Epithelial cell of esophagus (primary cell): ENCODE measurements at regions not wholly inside any gene's neighbourhood (a gene's known extent, or its start where the extent isn't known, plus 50 kb on each side); places are given as distances from the start of the nearest gene placed in this dataset.

ENCODE experiments used
- DNase-seq: peaks from one replicate; pipeline ENCODE4 v3.0.0; 2010; ENCODE audit warnings: low read depth
- H3K4me3 ChIP-seq: 2 replicates; pipeline ENCODE4 v1.5.1; 2011; ENCODE audit warnings: mild to moderate bottlenecking, low read length, control low read depth
- TF ChIP-seq, protein P1 (sequence below): IDR thresholded peaks from 2 replicates; pipeline ENCODE4 v1.5.1; 2011; ENCODE audit warnings: low read depth, mild to moderate bottlenecking, low read length, control low read depth, inconsistent platforms; ENCODE audit not compliant: insufficient read depth; ENCODE audit errors: missing control alignments

DNA sequence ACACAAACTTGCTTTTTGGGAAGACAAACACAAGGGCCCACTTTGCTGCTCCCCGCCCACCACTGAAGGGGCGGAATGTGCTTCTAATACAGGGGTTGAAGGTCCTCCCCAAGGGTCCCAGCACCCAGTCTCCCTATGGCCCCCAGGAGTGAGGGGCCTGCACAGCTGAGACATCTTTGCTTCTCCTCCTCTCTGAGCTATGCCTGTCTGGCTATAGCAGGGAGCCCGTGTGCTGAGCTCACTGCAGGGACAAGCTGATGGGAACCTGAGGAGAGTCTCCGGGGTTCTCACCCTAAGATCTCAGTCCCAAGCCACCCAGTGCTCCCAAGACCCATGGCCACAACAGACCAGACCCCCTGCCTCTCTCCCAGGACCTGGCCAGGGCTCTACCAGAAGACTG, 61.1 kb upstream of the ACAN start:
- no peak overlapping the region for H3K4me3 ChIP-seq
- DNase-seq: no peak
- TF ChIP-seq, protein P1, sequence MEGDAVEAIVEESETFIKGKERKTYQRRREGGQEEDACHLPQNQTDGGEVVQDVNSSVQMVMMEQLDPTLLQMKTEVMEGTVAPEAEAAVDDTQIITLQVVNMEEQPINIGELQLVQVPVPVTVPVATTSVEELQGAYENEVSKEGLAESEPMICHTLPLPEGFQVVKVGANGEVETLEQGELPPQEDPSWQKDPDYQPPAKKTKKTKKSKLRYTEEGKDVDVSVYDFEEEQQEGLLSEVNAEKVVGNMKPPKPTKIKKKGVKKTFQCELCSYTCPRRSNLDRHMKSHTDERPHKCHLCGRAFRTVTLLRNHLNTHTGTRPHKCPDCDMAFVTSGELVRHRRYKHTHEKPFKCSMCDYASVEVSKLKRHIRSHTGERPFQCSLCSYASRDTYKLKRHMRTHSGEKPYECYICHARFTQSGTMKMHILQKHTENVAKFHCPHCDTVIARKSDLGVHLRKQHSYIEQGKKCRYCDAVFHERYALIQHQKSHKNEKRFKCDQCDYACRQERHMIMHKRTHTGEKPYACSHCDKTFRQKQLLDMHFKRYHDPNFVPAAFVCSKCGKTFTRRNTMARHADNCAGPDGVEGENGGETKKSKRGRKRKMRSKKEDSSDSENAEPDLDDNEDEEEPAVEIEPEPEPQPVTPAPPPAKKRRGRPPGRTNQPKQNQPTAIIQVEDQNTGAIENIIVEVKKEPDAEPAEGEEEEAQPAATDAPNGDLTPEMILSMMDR: no peak

GRCh38 chr15:88744548-88745020, 58.7 kb upstream of the ACAN start:
- DNase-seq: no peak
- TF ChIP-seq, protein P1: no peak
- H3K4me3 ChIP-seq: no peak overlapping the region

- DNase-seq: no peak
- H3K4me3 ChIP-seq: no peak overlapping the region
- TF ChIP-seq, protein P1: no peak
Measured at GRCh38 chr15:88745065-88745464, 58.2 kb upstream of the ACAN start.

DNA sequence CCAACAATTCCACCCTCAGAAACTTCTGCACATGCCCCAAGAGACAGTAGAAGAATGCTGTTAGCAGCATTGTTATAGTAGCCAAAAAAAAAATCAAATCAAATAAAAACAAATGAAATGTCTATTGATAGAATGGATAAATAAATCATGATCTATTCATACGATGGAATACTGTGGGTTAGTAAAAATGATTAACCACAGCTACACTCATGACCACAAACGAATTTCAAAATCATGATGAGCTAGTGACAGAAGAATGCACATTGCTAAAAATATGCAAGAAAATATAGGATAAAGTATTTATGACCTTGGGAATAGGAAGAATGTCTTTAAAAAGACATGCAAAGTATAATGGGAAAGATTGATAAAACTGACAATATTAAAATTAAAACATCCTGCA, 57.5 kb upstream of the ACAN start:
- TF ChIP-seq, protein P1: no peak
- DNase-seq: peak; percentile 31
- H3K4me3 ChIP-seq: no peak overlapping the region

DNA sequence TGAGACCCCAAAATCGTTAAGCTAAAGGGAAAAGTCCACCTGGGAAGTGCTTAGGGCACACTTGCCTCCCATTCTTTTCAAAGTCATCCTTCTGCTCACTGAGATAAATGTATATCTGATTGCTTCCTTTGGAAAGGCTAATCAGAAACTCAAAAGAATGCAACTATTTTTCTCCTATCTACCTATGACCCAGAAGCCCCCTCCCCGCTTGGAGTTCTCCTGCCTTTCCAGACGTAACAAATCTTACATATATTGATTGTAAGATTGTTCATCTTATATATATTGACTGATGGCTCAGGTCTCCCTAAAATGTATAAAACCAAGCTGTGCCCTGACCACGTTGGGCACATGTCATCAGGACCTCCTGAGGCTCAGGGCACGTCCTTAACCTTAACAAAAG, 56.8 kb upstream of the ACAN start:
- TF ChIP-seq, protein P1: no peak
- H3K4me3 ChIP-seq: no peak overlapping the region
- no peak for DNase-seq

- TF ChIP-seq, protein P1: no peak
Measured at GRCh38 chr15:88747111-88747510, 56.1 kb upstream of the ACAN start.

DNA sequence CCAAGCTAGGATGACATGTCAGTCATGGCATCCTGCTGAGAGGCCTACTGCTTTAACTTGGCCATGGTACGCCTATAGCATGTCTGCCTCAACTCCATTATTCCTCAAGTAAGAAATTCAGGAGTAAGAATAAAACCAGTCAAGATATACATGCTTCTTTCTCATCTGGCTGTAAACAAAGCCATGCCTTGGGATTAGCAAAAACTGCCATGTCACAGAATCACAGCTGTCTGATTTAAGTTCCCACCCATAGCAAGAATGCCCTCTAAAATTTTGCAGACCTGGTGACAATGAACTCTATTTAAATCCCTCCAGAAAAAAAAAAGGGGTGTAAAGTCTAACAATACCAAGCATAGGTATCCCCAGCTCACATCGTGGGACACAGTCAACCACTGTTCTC, 55.6 kb upstream of the ACAN start:
- TF ChIP-seq, protein P1: no peak
- DNase-seq: no peak
- no peak overlapping the region for H3K4me3 ChIP-seq

More at GRCh38 chr15:88747111-88747510, 56.1 kb upstream of the ACAN start:
- no peak for DNase-seq
- H3K4me3 ChIP-seq: no peak overlapping the region
